SK-N-SH (cell line): ENCODE measurements at regions not wholly inside any gene's neighbourhood (a gene's known extent, or its start where the extent isn't known, plus 50 kb on each side); places are given as distances from the start of the nearest gene placed in this dataset.

Experiments used
- CHD2 ChIP-seq: fragments of 150-350 bp; IDR thresholded peaks from 2 replicates; pipeline ENCODE4 v1.6.1; 2018; ENCODE audit warnings: low read length; ENCODE audit not compliant: partially characterized antibody
- EP300 ChIP-seq, 2 experiments: IDR thresholded peaks; 2 replicates each; pipeline versions ENCODE4 v1.4.0 to v1.6.1; 2012; ENCODE audit warnings: borderline replicate concordance in 1 of 2, low read depth in 1 of 2, low read length in 1 of 2
- EZH2phosphoT487 ChIP-seq: fragments of 200-600 bp; sonication (generic); IDR thresholded peaks from 2 replicates; pipeline ENCODE4 v1.6.1; 2017; ENCODE audit warnings: low read depth, mixed run types, mild to moderate bottlenecking, antibody characterized with exemption, moderate library complexity, borderline replicate concordance
- GABPA ChIP-seq: IDR thresholded peaks from 2 replicates; pipeline ENCODE4 v1.4.0; 2012; ENCODE audit warnings: low read depth, mild to moderate bottlenecking
- MEF2A ChIP-seq: IDR thresholded peaks from 2 replicates; pipeline ENCODE4 v1.4.0; 2012; ENCODE audit warnings: low read depth, borderline replicate concordance
- PBX3 ChIP-seq: IDR thresholded peaks from 2 replicates; pipeline ENCODE4; 2012
- POLR2AphosphoS5 ChIP-seq: IDR thresholded peaks from 2 replicates; pipeline ENCODE4 v1.6.1; 2012; ENCODE audit warnings: low read depth, low read length
- RFX5 ChIP-seq: IDR thresholded peaks from 2 replicates; pipeline ENCODE4 v1.6.1; 2012; ENCODE audit warnings: mild to moderate bottlenecking, improper control_type of control experiment, low read length
- TAF1 ChIP-seq: IDR thresholded peaks from 2 replicates; pipeline ENCODE4 v1.6.1; 2012; ENCODE audit warnings: low read depth, mild to moderate bottlenecking, low read length, moderate library complexity, borderline replicate concordance
- TF ChIP-seq, protein P1 (sequence below): fragments of 200-600 bp; sonication (generic); IDR thresholded peaks from 2 replicates; pipeline ENCODE4 v1.6.1; 2017; ENCODE audit warnings: antibody characterized with exemption, mild to moderate bottlenecking, moderate library complexity
- TF ChIP-seq, protein P2 (sequence below): fragments of 150-350 bp; IDR thresholded peaks from 2 replicates; pipeline ENCODE4 v1.6.1; 2017; ENCODE audit warnings: antibody characterized with exemption, low read length, low read depth, borderline replicate concordance
- TF ChIP-seq, protein P3 (sequence below): IDR thresholded peaks from 2 replicates; pipeline ENCODE4 v1.4.0; 2012; ENCODE audit warnings: low read depth, borderline replicate concordance

DNA sequence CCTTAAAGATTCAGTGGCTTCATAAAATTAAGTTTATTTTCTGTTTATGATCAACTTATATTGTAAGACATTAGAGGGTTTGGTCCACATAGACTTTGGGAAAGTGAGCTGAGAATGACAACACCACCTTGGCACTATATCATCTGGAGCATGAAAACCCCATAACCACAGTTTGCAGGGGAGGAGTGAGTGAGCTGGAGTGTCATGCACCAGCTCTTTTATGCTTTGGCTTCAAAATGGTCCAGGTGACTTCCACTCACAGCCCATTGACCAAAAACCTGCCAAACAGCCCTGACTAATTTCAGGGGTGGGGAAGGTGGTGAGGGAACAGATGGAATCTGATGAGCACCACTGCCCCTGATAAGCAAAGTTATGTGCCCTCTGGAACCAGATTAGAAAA, 295.8 kb downstream of the DMRTA1 start:
- TF ChIP-seq, protein P1, sequence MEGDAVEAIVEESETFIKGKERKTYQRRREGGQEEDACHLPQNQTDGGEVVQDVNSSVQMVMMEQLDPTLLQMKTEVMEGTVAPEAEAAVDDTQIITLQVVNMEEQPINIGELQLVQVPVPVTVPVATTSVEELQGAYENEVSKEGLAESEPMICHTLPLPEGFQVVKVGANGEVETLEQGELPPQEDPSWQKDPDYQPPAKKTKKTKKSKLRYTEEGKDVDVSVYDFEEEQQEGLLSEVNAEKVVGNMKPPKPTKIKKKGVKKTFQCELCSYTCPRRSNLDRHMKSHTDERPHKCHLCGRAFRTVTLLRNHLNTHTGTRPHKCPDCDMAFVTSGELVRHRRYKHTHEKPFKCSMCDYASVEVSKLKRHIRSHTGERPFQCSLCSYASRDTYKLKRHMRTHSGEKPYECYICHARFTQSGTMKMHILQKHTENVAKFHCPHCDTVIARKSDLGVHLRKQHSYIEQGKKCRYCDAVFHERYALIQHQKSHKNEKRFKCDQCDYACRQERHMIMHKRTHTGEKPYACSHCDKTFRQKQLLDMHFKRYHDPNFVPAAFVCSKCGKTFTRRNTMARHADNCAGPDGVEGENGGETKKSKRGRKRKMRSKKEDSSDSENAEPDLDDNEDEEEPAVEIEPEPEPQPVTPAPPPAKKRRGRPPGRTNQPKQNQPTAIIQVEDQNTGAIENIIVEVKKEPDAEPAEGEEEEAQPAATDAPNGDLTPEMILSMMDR, result no peak
- no peak for TF ChIP-seq EP300 (IDR thresholded peaks at IDR 0.05; ENCODE audit: borderline replicate concordance in 1 of 2, low read depth in 1 of 2, low read length in 1 of 2)
- TF ChIP-seq POLR2AphosphoS5, result no peak
- TF ChIP-seq TAF1, result no peak
- TF ChIP-seq CHD2, result no peak
- TF ChIP-seq, protein P2, sequence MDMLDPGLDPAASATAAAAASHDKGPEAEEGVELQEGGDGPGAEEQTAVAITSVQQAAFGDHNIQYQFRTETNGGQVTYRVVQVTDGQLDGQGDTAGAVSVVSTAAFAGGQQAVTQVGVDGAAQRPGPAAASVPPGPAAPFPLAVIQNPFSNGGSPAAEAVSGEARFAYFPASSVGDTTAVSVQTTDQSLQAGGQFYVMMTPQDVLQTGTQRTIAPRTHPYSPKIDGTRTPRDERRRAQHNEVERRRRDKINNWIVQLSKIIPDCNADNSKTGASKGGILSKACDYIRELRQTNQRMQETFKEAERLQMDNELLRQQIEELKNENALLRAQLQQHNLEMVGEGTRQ, result no peak
- TF ChIP-seq EZH2phosphoT487, result no peak
- TF ChIP-seq, protein P3, sequence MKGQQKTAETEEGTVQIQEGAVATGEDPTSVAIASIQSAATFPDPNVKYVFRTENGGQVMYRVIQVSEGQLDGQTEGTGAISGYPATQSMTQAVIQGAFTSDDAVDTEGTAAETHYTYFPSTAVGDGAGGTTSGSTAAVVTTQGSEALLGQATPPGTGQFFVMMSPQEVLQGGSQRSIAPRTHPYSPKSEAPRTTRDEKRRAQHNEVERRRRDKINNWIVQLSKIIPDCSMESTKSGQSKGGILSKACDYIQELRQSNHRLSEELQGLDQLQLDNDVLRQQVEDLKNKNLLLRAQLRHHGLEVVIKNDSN, result no peak
- TF ChIP-seq RFX5, result no peak
- no peak for TF ChIP-seq MEF2A
- TF ChIP-seq PBX3, result no peak
- TF ChIP-seq GABPA, result no peak
